ENCODE measurements at regions not wholly inside any gene's neighbourhood (a gene's known extent, or its start where the extent isn't known, plus 50 kb on each side); places are given as distances from the start of the nearest gene placed in this dataset.

DNA sequence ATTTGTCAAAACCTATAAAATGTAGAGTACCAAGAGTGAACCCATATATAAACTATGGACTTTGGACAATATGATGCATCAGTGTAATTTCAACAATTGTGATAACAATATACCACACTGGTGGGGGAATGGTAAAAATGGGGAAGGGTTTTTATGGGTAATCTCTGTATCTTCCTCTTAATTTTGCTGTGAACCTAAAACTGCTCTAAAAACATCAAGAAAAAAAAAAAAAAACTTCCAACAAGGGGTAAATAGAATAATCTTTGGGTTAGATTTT lies 592.0 kb upstream of the ADGRB3 start:
- no peak for TF ChIP-seq JUN (IDR thresholded peaks at IDR 0.05; ENCODE audit: borderline replicate concordance, insufficient read depth, insufficient read length, low read depth)
- TF ChIP-seq, protein P1, sequence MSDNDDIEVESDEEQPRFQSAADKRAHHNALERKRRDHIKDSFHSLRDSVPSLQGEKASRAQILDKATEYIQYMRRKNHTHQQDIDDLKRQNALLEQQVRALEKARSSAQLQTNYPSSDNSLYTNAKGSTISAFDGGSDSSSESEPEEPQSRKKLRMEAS (IDR thresholded peaks at IDR 0.05; ENCODE audit: insufficient read depth, insufficient read length): no peak
- Histone ChIP-seq H3K9me3 (replicated peaks; ENCODE audit: control insufficient read depth, insufficient read depth, low read length) (peaks cover 2% of the 10 kb centered on the region), H4K20me1 (replicated peaks; ENCODE audit: control insufficient read depth, extremely low read depth, insufficient read depth, low read length) (no peaks in the 10 kb centered on the region), H3K4me1 (ENCODE audit: control insufficient read depth, extremely low read depth, insufficient read depth, low read length) (no peaks in the 10 kb centered on the region), H3K27ac (ENCODE audit: insufficient read depth, low read depth, low read length) (no peak overlapping the region), H3K9ac (replicated peaks; ENCODE audit: extremely low read depth, insufficient read depth, low read length) (no peak overlapping the region), H3K4me3 (replicated peaks in 1 of 3; ENCODE audit: insufficient read depth in 1 of 3, low read depth in 1 of 3, low read length in 3 of 3) (no peak overlapping the region), H3K9me1 (replicated peaks; ENCODE audit: control insufficient read depth, extremely low read depth, insufficient read depth, low read length) (no peaks in the 10 kb centered on the region), H3K4me2 (ENCODE audit: insufficient read depth, low read length) (no peak overlapping the region), H3K27me3 (ENCODE audit: control insufficient read depth in 2 of 2, insufficient read depth in 2 of 2, low read length in 2 of 2) (no peaks in the 10 kb centered on the region), H2AFZ (ENCODE audit: low read depth, low read length) (no peak overlapping the region), H3K79me2 (ENCODE audit: control insufficient read depth, insufficient read depth, low read length) (no peaks in the 10 kb centered on the region), H3K36me3 (ENCODE audit: control insufficient read depth in 2 of 2, extremely low read depth in 1 of 2, insufficient read depth in 2 of 2, low read length in 2 of 2) (no peaks in the 10 kb centered on the region)
- dilution Hi-C loops (cut with MboI; ENCODE audit: extremely low pct_ligation_motif_present, low sequenced_read_pairs): no loop called here
- POLR2A ChIA-PET: no interaction called here
- DNase-seq (ENCODE audit: low read depth, low spot score) (no peak), FAIRE-seq (no peak)
- intact Hi-C loops (cut with micrococcal nuclease): no loop called here
- CTCF ChIA-PET: no interaction called here
- BruUV-seq (replicated peaks): no TSS peak

DNA sequence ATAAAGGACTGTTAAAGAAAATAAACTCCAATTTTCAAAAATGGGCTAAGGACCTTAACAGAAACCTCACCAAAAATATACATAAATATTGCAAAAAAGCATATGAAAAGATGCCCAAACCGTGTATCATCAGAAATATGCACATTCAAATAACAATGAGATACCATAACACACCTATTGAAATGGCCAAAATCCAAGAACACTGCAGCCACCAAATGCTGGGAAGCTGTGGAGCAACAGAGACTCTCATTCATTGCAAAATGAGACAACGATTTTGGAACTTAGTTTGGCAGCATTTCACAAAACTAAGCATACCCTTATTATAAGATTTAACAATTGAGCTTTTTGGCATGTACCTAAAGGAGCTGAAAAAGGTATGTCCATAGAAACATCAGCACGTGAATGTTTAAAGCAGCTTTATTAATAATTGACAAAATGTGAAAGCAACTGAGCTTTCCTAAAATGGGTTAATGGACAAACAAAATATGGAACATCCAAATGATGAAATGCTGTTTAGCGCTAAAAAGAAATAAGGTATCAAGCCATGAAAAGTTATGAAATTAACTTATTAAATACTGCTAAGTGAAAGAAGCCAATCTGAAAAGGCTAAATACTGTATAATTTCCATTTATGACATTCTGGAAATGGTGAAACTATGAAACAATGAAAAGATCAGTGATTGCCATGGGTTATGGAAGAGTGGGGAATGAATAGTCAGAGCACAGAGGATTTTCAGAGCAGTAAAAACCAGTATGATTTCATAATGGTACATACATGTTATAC lies 592.6 kb upstream of the ADGRB3 start:
- no peaks in the 10 kb centered on the region for H3K9me1 ChIP-seq (replicated peaks; ENCODE audit: control insufficient read depth, extremely low read depth, insufficient read depth, low read length)
- TF ChIP-seq POLR2A (IDR thresholded peaks at IDR 0.05; ENCODE audit: low read depth, low read length) (no peak), JUN (IDR thresholded peaks at IDR 0.05; ENCODE audit: borderline replicate concordance, insufficient read depth, insufficient read length, low read depth) (no peak), EZH2 (IDR thresholded peaks at IDR 0.05; ENCODE audit: borderline replicate concordance, low read depth, low read length, severe bottlenecking) (no peak)
- FAIRE-seq (no peak), DNase-seq (ENCODE audit: low read depth, low spot score) (no peak)
- H3K4me3 ChIP-seq (replicated peaks in 1 of 3; ENCODE audit: insufficient read depth in 1 of 3, low read depth in 1 of 3, low read length in 3 of 3): no peak overlapping the region
- H3K79me2 ChIP-seq (ENCODE audit: control insufficient read depth, insufficient read depth, low read length): no peaks in the 10 kb centered on the region
- H3K9me3 ChIP-seq (replicated peaks; ENCODE audit: control insufficient read depth, insufficient read depth, low read length): peaks cover 2% of the 10 kb centered on the region
- no peak overlapping the region for H3K9ac ChIP-seq (replicated peaks; ENCODE audit: extremely low read depth, insufficient read depth, low read length)
- intact Hi-C loops (cut with micrococcal nuclease): no loop called here
- no peak overlapping the region for H3K4me2 ChIP-seq (ENCODE audit: insufficient read depth, low read length)
- no peaks in the 10 kb centered on the region for H3K36me3 ChIP-seq (ENCODE audit: control insufficient read depth in 2 of 2, extremely low read depth in 1 of 2, insufficient read depth in 2 of 2, low read length in 2 of 2)
- H3K27me3 ChIP-seq (ENCODE audit: control insufficient read depth in 2 of 2, insufficient read depth in 2 of 2, low read length in 2 of 2): no peaks in the 10 kb centered on the region
- no peaks in the 10 kb centered on the region for H4K20me1 ChIP-seq (replicated peaks; ENCODE audit: control insufficient read depth, extremely low read depth, insufficient read depth, low read length)
- dilution Hi-C loops (cut with MboI; ENCODE audit: extremely low pct_ligation_motif_present, low sequenced_read_pairs): no loop called here
- no peak overlapping the region for H2AFZ ChIP-seq (ENCODE audit: low read depth, low read length)
- CTCF ChIA-PET: no interaction called here
- no peak overlapping the region for H3K27ac ChIP-seq (ENCODE audit: insufficient read depth, low read depth, low read length)
- H3K4me1 ChIP-seq (ENCODE audit: control insufficient read depth, extremely low read depth, insufficient read depth, low read length): no peaks in the 10 kb centered on the region
- no TSS peak for BruUV-seq (replicated peaks)
- POLR2A ChIA-PET: no interaction called here

All from endothelial cell of umbilical vein (primary cell).